ENCODE measurements at regions not wholly inside any gene's neighbourhood (a gene's known extent, or its start where the extent isn't known, plus 50 kb on each side); places are given as distances from the start of the nearest gene placed in this dataset.

- peak in 3 of 7 donors; percentile 12 to 25 (median 16) for DNase-seq
- no peaks in the 10 kb centered on the region for H3K9me3 ChIP-seq (replicated peaks in 1 of 3)
- TF ChIP-seq CTCF (IDR thresholded peaks at IDR 0.05): no peak
- TF ChIP-seq POLR2A (IDR thresholded peaks at IDR 0.05): no peak
- intact Hi-C loops (cut with DNase I): loop anchor here (5.0 to 10.0 kb wide), 2 partner anchors 110 to 162 kb away; partner anchors contain the start of gene CEBPB (in 1 of the 2)
- H3K4me3 ChIP-seq: no peak overlapping the region
- H3K4me1 ChIP-seq (replicated peaks in 1 of 2): peaks cover 34 to 45% of the 10 kb centered on the region in 2 donors
- H3K27me3 ChIP-seq: no peaks in the 10 kb centered on the region
- no peaks in the 10 kb centered on the region for H3K36me3 ChIP-seq (replicated peaks in 1 of 2)
- H3K27ac ChIP-seq: peak overlapping the region in 3 of 5 donors; percentile 3 to 98 (median 51)
- WGBS, 4 donors: 78 to 94% (median 84%) methylated on average over 10 of the region's 10 CpGs
Measured at GRCh38 chr20:50302341-50303057, 111.9 kb downstream of the CEBPB start.

GRCh38 chr20:50303573-50304500 lies 113.2 kb downstream of the CEBPB start:
- Histone ChIP-seq H3K27ac (peak overlapping the region; percentile 82 to 98 (median 95)), H3K9me3 (replicated peaks in 1 of 3) (no peaks in the 10 kb centered on the region), H3K27me3 (no peaks in the 10 kb centered on the region), H3K4me1 (replicated peaks in 1 of 2) (peaks cover 46 to 53% of the 10 kb centered on the region in 2 donors), H3K36me3 (replicated peaks in 1 of 2) (no peaks in the 10 kb centered on the region), H3K4me3 (no peak overlapping the region)
- intact Hi-C loops (cut with DNase I): loop anchor here (5.0 to 10.0 kb wide), 2 partner anchors 112 to 161 kb away; partner anchors contain the start of gene CEBPB (in 1 of the 2)
- 64 to 70% (median 67%) methylated on average over 11 of the region's 11 CpGs for WGBS, 4 donors
- peak; percentile 77 to 94 (median 86) for DNase-seq
- no peak for TF ChIP-seq POLR2A (IDR thresholded peaks at IDR 0.05)
- TF ChIP-seq CTCF (IDR thresholded peaks at IDR 0.05): no peak

GRCh38 chr20:50304501-50304856 lies 113.8 kb downstream of the CEBPB start:
- Histone ChIP-seq H3K4me3 (no peak overlapping the region), H3K4me1 (replicated peaks in 1 of 2) (peaks cover 51 to 59% of the 10 kb centered on the region in 2 donors), H3K36me3 (replicated peaks in 1 of 2) (no peaks in the 10 kb centered on the region), H3K9me3 (replicated peaks in 1 of 3) (no peaks in the 10 kb centered on the region), H3K27ac (peak overlapping the region; percentile 82 to 98 (median 95)), H3K27me3 (no peaks in the 10 kb centered on the region)
- TF ChIP-seq CTCF (IDR thresholded peaks at IDR 0.05): no peak
- no peak for TF ChIP-seq POLR2A (IDR thresholded peaks at IDR 0.05)
- WGBS, 4 donors: 33 to 90% (median 49%) methylated on average over 4 to 10 of the region's 10 CpGs
- peak; percentile 67 to 84 (median 75) for DNase-seq
- intact Hi-C loops (cut with DNase I): loop anchor here (5.0 to 10.0 kb wide), 2 partner anchors 112 to 160 kb away; partner anchors contain the start of gene CEBPB (in 1 of the 2)

Data from adrenal gland (tissue), 9 donors.